ENCODE measurements at regions not wholly inside any gene's neighbourhood (a gene's known extent, or its start where the extent isn't known, plus 50 kb on each side); places are given as distances from the start of the nearest gene placed in this dataset.

DNA sequence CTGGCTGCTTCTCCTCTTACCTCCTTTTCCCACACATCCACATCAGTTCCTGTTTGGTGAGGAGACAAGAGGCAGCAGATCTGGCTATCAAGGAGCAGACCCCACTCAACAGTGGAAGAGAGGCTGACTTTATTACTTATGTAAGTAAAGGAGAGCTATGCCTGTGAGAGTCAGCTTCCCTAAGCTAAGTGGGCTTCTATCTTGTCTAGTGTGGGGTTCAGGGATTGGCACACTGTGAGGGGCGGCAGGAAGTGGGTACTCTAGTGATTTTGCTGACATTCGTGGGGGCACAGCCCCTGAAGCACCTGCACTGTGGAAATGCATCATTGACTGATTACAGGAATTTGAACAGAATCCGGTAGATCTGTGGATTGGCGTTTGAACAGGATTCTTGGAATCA is 163.5 kb upstream of the IRX1 start:
- TF ChIP-seq EP300 (IDR thresholded peaks at IDR 0.05) (no peak), POLR2AphosphoS5 (IDR thresholded peaks at IDR 0.05) (no peak), POLR2A (IDR thresholded peaks at IDR 0.05) (no peak)
- TF ChIP-seq, protein P1, sequence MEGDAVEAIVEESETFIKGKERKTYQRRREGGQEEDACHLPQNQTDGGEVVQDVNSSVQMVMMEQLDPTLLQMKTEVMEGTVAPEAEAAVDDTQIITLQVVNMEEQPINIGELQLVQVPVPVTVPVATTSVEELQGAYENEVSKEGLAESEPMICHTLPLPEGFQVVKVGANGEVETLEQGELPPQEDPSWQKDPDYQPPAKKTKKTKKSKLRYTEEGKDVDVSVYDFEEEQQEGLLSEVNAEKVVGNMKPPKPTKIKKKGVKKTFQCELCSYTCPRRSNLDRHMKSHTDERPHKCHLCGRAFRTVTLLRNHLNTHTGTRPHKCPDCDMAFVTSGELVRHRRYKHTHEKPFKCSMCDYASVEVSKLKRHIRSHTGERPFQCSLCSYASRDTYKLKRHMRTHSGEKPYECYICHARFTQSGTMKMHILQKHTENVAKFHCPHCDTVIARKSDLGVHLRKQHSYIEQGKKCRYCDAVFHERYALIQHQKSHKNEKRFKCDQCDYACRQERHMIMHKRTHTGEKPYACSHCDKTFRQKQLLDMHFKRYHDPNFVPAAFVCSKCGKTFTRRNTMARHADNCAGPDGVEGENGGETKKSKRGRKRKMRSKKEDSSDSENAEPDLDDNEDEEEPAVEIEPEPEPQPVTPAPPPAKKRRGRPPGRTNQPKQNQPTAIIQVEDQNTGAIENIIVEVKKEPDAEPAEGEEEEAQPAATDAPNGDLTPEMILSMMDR (IDR thresholded peaks at IDR 0.05), result no peak

Data from sigmoid colon (tissue), 4 donors.